LNCaP clone FGC (cell line): ENCODE measurements at regions not wholly inside any gene's neighbourhood (a gene's known extent, or its start where the extent isn't known, plus 50 kb on each side); places are given as distances from the start of the nearest gene placed in this dataset.

Source experiments
- DNase-seq: peaks from one replicate; pipeline ENCODE4 v3.0.0-alpha.2; 2011; ENCODE audit warnings: low read depth
- H3K4me3 ChIP-seq: 2 replicates; pipeline ENCODE4 v1.5.1; 2011; ENCODE audit warnings: mild to moderate bottlenecking, low read depth, low read length, control low read depth
- CTCF ChIP-seq: IDR thresholded peaks from 2 replicates; pipeline ENCODE4 v1.5.1; 2012; ENCODE audit warnings: mild to moderate bottlenecking; ENCODE audit not compliant: control insufficient read depth, insufficient read depth; ENCODE audit errors: extremely low read depth

GRCh38 chr12:127685931-127686330 is 581.0 kb upstream of the TMEM132C start:
- DNase-seq = no peak
- no peak for TF ChIP-seq CTCF
- H3K4me3 ChIP-seq = no peak overlapping the region

- no peak for TF ChIP-seq CTCF
- no peak for DNase-seq
- H3K4me3 ChIP-seq = no peak overlapping the region
These were observed 579.8 kb upstream of the TMEM132C start for GRCh38 chr12:127687181-127687580.

GRCh38 chr12:127688906-127689428 is 578.0 kb upstream of the TMEM132C start:
- no peak for DNase-seq
- no peak overlapping the region for H3K4me3 ChIP-seq
- no peak for TF ChIP-seq CTCF

- no peak for TF ChIP-seq CTCF
- no peak for DNase-seq
- H3K4me3 ChIP-seq = no peak overlapping the region
These were observed 576.8 kb upstream of the TMEM132C start for GRCh38 chr12:127690161-127690560.

GRCh38 chr12:127696963-127697362 is 570.0 kb upstream of the TMEM132C start:
- no peak overlapping the region for H3K4me3 ChIP-seq
- TF ChIP-seq CTCF = no peak
- DNase-seq = no peak

- H3K4me3 ChIP-seq = no peak overlapping the region
- no peak for TF ChIP-seq CTCF
- no peak for DNase-seq
These were observed 563.9 kb upstream of the TMEM132C start for GRCh38 chr12:127703026-127703425.

GRCh38 chr12:127711108-127711507 is 555.9 kb upstream of the TMEM132C start:
- 0 out of 2 replicates have a peak, but pooled peaks have one; percentile 21 for TF ChIP-seq CTCF
- no peak overlapping the region for H3K4me3 ChIP-seq
- no peak for DNase-seq
